Lower leg skin (tissue), 3 donors: ENCODE measurements at regions not wholly inside any gene's neighbourhood (a gene's known extent, or its start where the extent isn't known, plus 50 kb on each side); places are given as distances from the start of the nearest gene placed in this dataset.

Experiments
- CTCF ChIP-seq, 3 donors: fragments of 450-650 bp; IDR thresholded peaks; one replicate each; pipeline ENCODE4 v1.5.1; 2016; ENCODE audit warnings: antibody characterized with exemption in 3 of 3, mild to moderate bottlenecking in 3 of 3, moderate library complexity in 2 of 3
- POLR2A ChIP-seq, 2 donors: fragments of 450-650 bp; IDR thresholded peaks; one replicate each; pipeline ENCODE4 v1.6.1; 2016 to 2017; ENCODE audit warnings: antibody characterized with exemption in 2 of 2, mild to moderate bottlenecking in 1 of 2, moderate library complexity in 1 of 2

- no peak for TF ChIP-seq CTCF (IDR thresholded peaks at IDR 0.05)
- TF ChIP-seq POLR2A (IDR thresholded peaks at IDR 0.05): no peak
Observed at GRCh38 chr16:63789603-63790002, 1332.3 kb downstream of the CDH11 start.
